HEK293 (cell line): ENCODE measurements at regions not wholly inside any gene's neighbourhood (a gene's known extent, or its start where the extent isn't known, plus 50 kb on each side); places are given as distances from the start of the nearest gene placed in this dataset.

Experiments used
- CTCF ChIP-seq: fragments of 450-650 bp; formaldehyde crosslinking; IDR thresholded peaks from 2 replicates; pipeline ENCODE4 v1.5.1; 2016; ENCODE audit warnings: missing biosample characterization, missing genetic modification characterization
- MYNN ChIP-seq: fragments of 450-650 bp; formaldehyde crosslinking; IDR thresholded peaks from 2 replicates; pipeline ENCODE4 v1.5.1; 2016; ENCODE audit warnings: missing biosample characterization, missing genetic modification characterization, borderline replicate concordance
- ZNF426 ChIP-seq: fragments of 450-650 bp; formaldehyde crosslinking; IDR thresholded peaks from 2 replicates; pipeline ENCODE4 v1.5.1; 2017; ENCODE audit warnings: missing biosample characterization, missing genetic modification characterization, mild to moderate bottlenecking, inconsistent platforms, moderate library complexity

DNA sequence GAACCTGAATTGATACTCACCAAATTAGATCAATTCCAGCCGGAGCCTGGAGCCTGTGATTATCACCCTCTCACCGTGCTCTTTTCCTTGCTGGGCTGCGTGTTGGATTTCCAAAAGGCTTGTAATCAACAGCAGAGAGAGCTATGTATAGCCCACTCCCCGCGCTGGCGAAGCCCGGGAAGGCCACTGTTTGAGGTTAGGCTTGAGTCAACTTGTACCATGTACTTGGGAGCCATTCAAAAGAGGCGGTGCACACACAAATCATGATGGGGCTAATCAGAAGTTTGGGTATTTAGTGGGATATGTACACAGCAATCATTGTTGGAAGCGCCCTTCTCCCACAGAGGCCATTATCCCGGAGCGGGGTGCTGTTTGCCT lies 151.6 kb downstream of the GLI2 start:
- TF ChIP-seq CTCF (tag by site-specific recombination) = no peak
- no peak for TF ChIP-seq MYNN (tag by site-specific recombination)
- TF ChIP-seq ZNF426 (tag by site-specific recombination) = no peak
